IPS-18c (cell line): ENCODE measurements at regions not wholly inside any gene's neighbourhood (a gene's known extent, or its start where the extent isn't known, plus 50 kb on each side); places are given as distances from the start of the nearest gene placed in this dataset.
"Not testable (repeated sequence)": the region's sequence is repeated elsewhere in the genome, so short reads cannot be mapped to it uniquely, and the experiment has no call there.

Experiments used
- H3K4me3 ChIP-seq: 2 replicates; pipeline ENCODE4 v1.7.0; 2013; ENCODE audit warnings: low read depth, mild to moderate bottlenecking, low read length, moderate library complexity; ENCODE audit not compliant: insufficient read depth
- H3K9me3 ChIP-seq: one replicate; pipeline ENCODE4 v1.6.1; 2013; ENCODE audit warnings: mild to moderate bottlenecking, low read length, moderate library complexity; ENCODE audit not compliant: control insufficient read depth, insufficient read depth

DNA sequence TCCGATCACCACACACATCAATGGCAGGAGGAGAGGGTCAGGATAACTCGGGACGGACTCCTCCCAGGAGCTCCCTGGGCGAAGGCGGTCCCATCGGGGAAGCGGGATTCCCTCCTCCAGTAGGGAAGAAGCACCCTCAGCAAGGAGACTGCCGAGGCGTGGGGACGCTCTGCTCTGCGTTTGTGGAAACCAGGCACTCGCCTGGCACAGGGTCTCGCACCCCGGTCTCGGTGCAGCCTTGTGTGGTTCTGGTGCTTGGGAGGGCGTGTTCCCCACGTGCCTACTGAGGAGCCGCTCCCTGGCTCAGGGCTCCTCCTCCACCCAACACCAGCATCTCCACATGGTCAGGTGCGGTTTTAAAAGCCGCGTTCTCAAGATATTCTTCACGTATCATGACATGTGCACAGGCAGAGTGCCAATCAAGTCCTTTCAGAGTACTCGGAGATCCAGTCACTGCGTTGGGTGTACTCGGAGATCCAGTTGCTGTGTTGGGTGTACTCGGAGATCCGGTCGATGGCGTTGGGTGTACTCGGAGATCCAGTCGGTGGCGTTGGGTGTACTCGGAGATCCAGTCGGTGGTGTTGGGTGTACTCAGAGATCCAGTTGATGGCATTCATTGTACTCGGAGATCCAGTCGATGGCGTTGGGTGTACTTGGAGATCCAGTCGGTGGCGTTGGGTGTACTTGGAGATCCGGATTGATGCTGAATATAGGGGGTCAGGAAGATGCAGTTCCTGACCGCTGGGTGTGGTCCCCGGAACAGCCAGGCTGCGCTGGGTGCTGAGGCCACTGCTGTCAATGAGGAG lies 117.5 kb downstream of the RTP5 start:
- H3K4me3 ChIP-seq = no peak overlapping the region
- peaks cover 4% of the 10 kb centered on the region for H3K9me3 ChIP-seq

DNA sequence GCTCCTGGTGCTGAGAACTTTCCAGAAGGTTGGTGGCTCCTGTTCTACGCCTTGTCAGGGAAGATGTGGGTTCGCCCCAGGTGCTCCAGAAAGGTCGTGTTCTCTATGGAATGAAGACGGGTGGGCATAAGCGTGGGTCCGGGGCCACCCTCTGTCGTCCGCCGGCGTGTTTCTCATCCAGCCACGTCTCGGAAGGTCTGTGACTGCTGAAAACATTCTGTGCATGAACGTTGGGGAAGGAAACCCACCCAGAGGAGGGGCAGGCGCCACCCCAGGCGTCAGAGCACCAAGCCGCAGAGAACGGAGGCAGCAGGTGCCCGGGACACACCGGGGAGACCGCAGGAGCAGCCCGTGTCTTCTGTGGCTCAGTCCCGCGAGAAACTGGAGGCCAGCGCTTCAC lies 118.2 kb downstream of the RTP5 start:
- H3K4me3 ChIP-seq = no peak overlapping the region
- H3K9me3 ChIP-seq = peaks cover 4% of the 10 kb centered on the region

DNA sequence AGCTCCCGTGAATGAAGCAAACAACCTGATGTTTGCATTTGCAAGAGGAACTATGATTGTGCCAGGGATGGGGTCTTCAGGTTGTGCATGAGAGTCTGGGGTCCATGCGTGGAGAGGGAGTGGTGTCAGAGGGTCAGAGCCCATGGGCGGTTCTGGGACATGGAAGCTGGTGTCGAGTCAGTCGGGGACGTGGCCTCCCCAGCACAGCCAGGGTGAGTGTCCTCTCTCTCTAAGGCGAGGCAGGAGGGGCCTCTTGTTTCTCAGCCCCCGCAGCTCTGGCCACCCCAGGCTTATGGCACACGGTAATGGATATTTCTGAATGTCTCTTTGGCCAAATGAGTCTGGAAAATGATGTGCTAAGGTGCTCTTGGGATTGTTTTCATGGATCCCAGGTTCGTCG lies 118.6 kb downstream of the RTP5 start:
- H3K9me3 ChIP-seq = peaks cover 4% of the 10 kb centered on the region
- no peak overlapping the region for H3K4me3 ChIP-seq

DNA sequence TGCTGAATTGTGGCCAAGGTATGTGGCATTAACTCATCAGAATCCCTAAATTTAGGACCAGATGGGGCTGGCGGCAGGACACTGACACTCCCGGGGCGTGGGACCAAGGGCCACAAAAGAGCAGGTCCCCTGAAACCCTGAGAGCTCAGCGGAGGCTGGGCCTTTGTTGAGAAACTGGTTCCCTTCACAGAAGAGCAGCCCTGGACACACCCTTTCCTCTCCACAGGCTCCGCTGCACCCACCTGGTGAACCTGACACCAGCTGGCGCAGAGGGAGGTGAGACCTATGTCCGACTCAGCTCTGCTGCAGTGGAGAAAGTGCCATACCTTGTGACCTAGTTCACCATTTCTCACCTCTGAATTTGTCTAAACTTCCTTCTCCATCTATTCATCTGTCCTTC lies 119.5 kb downstream of the RTP5 start:
- Histone ChIP-seq H3K4me3 (no peak overlapping the region), H3K9me3 (peaks cover 4% of the 10 kb centered on the region)

DNA sequence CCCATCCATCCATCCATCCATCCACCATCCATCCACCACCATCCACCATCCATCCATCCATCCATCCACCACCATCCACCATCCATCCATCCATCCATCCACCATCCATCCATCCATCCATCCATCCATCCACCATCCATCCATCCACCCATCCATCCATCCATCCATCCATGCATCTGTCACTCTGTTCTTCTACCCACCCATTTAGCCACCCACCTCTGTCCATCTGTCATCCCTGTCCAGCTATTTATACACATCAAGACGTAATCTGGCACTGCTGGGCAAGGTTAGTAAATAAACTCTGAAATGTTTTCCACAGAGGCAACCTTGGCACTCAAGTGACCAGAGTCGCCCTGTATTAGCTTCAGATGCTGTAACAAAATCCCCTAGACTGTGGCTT lies 120.9 kb downstream of the RTP5 start:
- no peak overlapping the region for H3K4me3 ChIP-seq
- H3K9me3 ChIP-seq = peaks cover 2% of the 10 kb centered on the region

DNA sequence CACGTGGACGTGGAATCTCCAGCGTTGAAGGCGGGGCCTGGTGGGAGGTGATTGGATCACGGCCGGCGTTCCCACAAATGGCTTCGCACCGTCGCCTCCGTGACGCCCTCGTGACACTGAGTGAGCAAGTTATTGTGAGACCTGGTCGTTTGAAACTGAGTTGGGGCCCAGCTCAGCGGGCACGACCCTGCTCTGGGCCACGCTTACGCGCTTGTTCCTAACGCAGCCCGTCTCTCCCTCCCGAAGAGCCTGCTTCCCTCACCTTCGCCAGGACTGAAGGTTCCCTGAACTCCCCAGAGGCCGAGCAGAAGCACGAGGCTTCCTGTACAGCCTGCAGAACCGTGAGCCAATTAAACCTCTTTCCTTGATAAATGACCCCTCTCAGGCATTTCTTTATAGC lies 121.8 kb downstream of the RTP5 start:
- no peak overlapping the region for H3K4me3 ChIP-seq
- peaks cover 2% of the 10 kb centered on the region for H3K9me3 ChIP-seq

DNA sequence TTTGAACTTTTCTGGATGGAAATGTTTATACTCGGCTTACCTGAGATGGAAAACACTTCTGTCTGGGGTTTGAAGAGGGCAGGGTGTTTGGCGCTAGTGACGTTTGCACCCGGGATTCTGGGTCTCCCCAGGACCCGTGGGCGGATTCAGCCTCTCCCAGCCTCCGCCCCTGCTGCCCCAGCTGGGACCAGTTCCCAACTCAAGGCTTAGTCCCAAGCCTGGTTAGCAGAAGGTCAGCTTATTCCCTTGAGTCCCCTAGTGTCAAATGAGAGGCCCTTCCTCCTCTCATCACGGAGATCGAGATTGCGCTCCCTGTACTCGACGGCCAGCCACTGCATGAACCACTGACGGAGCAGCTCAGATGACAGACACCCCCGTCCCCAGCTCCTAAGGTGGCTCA lies 123.2 kb downstream of the RTP5 start:
- Histone ChIP-seq H3K9me3 (peaks cover under 1% of the 10 kb centered on the region), H3K4me3 (no peak overlapping the region)

DNA sequence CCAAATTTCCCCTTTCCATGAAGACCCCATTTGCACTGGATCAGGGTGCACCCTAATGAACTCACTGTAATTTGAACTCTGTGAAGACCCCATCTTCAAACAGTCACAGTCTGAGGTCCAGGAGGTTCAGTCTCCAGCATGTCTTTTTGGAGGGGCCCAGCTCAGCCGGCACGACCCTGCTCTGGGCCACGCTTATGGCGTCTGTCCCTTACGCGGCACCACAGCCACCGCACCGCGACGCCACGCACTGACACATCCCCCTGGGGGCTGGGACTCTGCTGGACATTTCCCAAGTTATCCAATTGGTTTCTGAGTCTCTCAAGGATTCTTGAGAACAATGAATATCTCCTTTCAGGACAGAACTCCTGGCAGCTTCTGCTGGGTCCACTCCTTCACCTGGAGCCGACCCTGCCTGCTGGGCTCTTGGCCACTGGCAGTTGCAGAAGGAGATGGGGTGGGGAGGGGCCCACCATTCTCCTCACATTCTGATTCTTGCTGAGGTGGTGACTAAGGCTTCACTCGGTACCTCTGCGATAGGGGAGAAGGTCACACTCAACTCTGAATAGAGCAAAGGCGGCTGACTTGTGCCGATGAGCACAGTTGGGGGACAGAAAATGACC lies 124.0 kb downstream of the RTP5 start:
- Histone ChIP-seq H3K4me3 (no peak overlapping the region), H3K9me3 (no peaks in the 10 kb centered on the region)

DNA sequence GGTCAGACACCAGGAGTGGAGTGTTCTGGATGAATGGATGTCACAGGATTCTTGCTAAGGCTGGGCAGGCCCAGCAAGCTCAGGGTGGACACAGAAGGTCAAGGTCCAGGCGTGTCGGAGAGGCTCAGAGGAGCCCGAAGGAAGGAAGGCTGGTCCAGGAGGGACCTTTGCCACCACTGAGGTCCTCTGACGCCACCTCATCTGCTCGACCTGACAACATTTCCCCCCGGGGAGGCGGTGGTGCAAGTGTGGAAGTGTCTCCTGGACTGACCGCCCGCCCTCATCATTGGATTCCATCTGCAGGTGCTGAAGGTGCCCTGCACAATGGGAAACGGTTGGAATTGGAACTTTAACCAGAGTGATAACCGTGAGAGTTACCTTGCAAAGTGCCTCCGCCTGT lies 124.6 kb downstream of the RTP5 start:
- H3K4me3 ChIP-seq = no peak overlapping the region
- H3K9me3 ChIP-seq = no peaks in the 10 kb centered on the region

DNA sequence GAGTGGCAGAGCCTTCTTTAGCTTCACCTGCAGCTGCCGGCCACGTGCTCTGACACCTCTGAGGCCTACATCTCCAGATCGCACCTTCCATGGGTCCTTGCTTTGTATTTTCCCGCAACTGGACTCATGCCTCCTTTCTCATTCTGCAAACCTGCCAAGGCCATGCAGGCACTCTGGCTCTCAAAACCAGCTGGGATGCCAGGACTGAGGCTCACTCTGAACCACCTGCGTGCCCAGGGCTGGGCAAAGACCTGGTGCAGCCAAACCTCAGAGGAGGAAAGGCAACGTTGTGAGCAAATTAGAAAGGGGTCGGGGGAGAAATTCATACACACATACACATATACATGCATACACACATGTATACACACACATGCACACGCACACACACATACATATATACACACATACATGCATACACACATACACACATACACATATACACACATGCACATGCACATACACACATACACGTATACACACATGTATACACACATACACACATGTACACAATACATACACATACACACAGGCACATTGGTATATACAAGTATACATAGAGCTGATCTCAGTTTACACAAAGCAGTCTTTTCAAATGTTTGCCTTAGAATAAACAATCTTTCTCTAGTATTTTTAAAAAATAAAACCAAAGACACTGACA lies 125.2 kb downstream of the RTP5 start:
- no peak overlapping the region for H3K4me3 ChIP-seq
- H3K9me3 ChIP-seq = no peaks in the 10 kb centered on the region

DNA sequence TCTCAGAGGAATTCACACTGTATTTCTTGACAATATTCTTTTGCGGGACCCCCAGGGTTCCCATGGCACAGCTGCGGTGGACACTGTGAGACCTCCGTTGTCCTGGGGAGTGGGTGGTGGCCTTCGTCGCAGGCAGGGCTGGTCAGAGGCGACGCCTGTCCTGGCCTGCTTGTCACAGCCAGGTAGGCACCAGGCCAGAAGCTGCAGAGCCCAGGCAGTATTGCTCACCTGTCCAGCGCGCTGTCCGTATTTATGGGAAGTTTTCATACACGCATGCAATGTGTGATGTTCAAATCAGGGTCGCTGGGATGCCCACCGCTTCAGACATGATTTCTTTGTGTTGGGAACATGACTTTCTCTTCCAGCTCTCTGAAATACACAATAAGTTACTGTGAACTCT lies 126.6 kb downstream of the RTP5 start:
- no peak overlapping the region for H3K4me3 ChIP-seq
- H3K9me3 ChIP-seq = peaks cover 2% of the 10 kb centered on the region

DNA sequence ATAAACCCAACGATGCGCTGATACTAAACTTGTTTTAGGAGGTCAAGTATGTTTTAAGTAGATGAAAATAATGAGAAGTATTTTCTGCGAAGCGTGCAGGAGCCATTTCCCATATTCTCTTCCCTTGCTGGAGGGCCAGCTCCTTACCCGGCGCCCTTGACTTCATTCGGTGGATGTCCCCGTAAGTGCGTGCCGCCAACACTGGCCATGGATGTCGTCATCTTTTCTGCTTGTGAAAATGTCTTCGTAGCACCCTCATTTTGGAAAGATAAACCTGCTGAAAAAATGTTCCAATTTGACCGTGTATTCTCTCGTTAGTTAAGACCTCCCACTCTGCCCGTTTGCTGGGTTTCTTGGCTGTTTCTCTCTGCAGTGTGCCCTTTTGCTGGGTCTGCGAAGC lies 127.5 kb downstream of the RTP5 start:
- H3K4me3 ChIP-seq = no peak overlapping the region
- peaks cover 2% of the 10 kb centered on the region for H3K9me3 ChIP-seq

DNA sequence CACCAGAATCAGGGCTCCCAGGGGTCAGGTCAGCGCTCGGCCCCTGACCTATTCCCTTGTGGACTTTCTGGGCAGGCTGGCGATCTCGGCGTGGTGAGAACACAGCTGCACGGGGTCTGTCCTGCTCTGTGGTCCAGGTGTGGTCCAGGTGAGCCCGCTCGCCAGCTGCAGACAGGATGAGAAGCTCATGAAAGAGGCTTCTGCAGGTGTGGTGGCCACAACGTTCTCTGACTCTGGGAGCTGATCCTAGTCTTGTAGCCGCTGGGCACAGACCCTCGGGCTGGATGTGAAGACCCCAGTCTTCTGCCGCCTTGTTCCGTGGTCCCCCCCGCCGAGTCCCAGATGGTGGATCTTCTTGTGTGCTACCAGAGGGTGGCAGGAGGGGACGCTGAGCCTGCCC lies 129.7 kb downstream of the RTP5 start:
- peaks cover 7% of the 10 kb centered on the region for H3K9me3 ChIP-seq
- no peak overlapping the region for H3K4me3 ChIP-seq

DNA sequence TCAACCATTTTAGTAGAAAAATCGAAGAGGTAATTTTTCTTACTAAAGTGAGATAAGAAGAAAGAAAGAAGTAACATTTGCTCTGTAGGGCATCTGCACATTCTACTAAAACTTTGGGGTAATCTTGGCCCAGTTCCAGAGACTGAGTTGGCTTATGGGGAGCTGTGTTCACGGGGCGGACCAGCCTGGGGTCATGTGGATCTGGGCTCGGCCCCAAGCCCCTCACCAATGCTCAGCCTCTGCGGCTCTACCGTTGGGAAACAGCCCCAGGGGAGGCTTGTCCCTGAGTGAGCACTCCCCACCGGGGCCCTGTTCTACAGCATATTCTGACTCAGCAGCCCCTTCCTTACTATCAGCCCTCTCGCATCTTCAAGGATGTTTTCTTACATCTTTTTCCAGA lies 132.3 kb downstream of the RTP5 start:
- no peak overlapping the region for H3K4me3 ChIP-seq
- peaks cover 11% of the 10 kb centered on the region for H3K9me3 ChIP-seq

DNA sequence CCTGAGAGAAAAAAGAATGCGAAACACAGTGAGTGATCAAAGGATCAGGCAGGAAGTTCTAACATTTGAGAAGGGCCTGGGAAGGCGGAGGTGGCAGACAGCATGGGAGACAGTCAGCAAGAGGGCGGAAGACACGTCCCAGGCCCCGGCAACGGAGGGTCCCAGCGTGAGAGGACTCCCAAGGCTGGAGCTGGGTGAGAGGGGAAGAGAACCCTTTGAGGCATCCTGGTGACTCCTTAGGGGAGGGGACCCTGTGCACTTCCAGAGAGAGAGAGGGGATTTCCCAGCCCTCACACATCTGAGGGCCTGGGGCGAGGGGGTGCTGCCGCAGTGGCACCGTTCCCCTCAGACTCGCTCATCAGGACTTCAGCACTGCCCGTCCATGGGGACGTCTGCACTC lies 133.4 kb downstream of the RTP5 start:
- Histone ChIP-seq H3K4me3 (no peak overlapping the region), H3K9me3 (peaks cover 14% of the 10 kb centered on the region)

DNA sequence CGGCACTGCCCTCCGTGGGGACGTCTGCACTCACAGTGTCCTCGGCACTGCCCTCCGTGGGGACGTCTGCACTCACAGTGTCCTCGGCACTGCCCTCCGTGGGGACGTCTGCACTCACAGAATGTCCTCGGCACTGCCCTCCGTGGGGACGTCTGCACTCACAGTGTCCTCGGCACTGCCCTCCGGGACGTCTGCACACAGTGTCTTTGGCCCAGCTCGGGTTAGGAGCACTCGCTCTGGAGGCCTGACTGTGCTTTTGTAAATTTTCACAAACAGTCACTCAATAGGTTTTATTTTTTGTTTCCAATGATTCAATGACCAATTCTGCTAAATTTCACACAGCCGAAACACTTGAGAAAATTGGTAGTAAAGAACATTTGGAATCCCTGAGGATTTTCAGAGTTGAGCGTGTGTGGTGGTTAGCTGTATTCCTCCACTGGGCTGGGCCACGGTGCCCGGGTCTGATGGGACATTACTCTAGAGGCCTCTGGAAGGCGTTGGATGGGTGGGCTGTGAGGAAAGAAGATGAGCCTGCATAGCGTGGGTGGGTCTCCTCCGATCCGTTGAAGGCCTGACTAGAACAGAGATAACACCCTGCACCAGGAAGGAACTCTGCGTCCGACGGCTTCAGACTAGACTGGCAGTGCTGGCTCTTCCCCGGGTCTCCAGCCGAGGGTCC lies 134.8 kb downstream of the RTP5 start:
- no peak overlapping the region for H3K4me3 ChIP-seq
- peaks cover 19% of the 10 kb centered on the region for H3K9me3 ChIP-seq

DNA sequence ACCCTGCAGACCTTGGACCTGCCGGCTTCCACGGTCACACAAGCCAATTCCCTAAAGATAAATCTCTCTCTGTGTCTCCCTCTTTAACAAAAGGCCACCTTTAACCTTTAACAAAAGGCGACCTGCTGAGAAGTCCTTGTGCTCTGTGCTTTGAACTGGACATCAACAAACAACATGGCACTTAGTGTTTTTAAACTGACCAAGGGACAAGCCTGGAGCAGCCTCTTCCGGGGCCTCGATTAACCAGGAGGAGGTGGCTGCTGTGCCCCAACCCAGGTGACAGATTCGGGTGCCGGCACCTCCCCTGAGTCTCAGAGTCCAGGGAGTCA lies 135.3 kb downstream of the RTP5 start:
- peaks cover 21% of the 10 kb centered on the region for H3K9me3 ChIP-seq
- no peak overlapping the region for H3K4me3 ChIP-seq

DNA sequence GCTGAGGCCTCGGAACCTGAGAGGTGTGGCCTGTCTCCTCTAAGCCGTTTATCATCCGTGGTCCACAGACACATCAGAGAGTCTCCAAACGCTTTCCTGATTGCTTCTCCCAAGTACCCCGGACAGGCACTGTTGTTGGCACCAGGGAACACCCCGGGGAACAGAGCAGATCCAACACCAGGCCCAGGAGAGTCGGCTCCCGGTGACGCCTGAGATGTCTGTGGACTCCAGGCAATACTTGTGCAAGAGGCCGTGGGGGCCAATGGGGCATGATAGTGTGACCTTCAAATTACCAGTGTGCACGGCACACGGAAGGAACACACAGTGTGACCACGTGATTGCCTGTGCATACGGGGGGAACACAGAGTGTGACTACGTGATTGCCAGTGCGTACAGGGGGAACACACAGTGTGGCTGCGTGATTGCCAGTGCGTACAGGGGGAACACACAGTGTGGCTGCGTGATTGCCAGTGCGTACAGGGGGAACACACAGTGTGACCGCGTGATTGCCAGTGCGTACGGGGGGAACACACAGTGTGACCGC lies 136.6 kb downstream of the RTP5 start:
- not testable (repeated sequence) for H3K4me3 ChIP-seq
- peaks cover 26% of the 10 kb centered on the region for H3K9me3 ChIP-seq
